NT2/D1 (cell line): ENCODE measurements at regions not wholly inside any gene's neighbourhood (a gene's known extent, or its start where the extent isn't known, plus 50 kb on each side); places are given as distances from the start of the nearest gene placed in this dataset.

Experiments
- SUZ12 ChIP-seq: IDR thresholded peaks from 2 replicates; pipeline ENCODE4 v1.6.1; 2011; ENCODE audit not compliant: insufficient read length, insufficient read depth; ENCODE audit errors: extremely low read depth
- YY1 ChIP-seq: IDR thresholded peaks from 2 replicates; pipeline ENCODE4 v1.6.1; 2011; ENCODE audit not compliant: insufficient read length, insufficient read depth
- ZNF274 ChIP-seq: IDR thresholded peaks from 2 replicates; pipeline ENCODE4 v1.6.1; 2011; ENCODE audit warnings: mild to moderate bottlenecking, low read depth, low read length

GRCh38 chr4:15368856-15369255 lies 59.0 kb upstream of the C1QTNF7 start:
- TF ChIP-seq ZNF274 (no peak), YY1 (no peak), SUZ12 (no peak)
